ENCODE measurements at regions not wholly inside any gene's neighbourhood (a gene's known extent, or its start where the extent isn't known, plus 50 kb on each side); places are given as distances from the start of the nearest gene placed in this dataset.

GRCh38 chr20:39424962-39425678 lies 463.0 kb downstream of the DHX35 start:
- peak; percentile 13 for DNase-seq (ENCODE audit: low read depth)

- DNase-seq (ENCODE audit: low read depth): no peak
These were observed 459.5 kb downstream of the DHX35 start for GRCh38 chr20:39421571-39422105.

- DNase-seq (ENCODE audit: low read depth): no peak
These were observed 449.9 kb downstream of the DHX35 start for GRCh38 chr20:39412091-39412490.

- DNase-seq (ENCODE audit: low read depth): no peak
These were observed 437.3 kb downstream of the DHX35 start for GRCh38 chr20:39399463-39399862.

GRCh38 chr20:39398656-39399055 lies 436.5 kb downstream of the DHX35 start:
- no peak for DNase-seq (ENCODE audit: low read depth)

- no peak for DNase-seq (ENCODE audit: low read depth)
These were observed 435.5 kb downstream of the DHX35 start for GRCh38 chr20:39397646-39398045.

GRCh38 chr20:39395478-39396291 lies 433.5 kb downstream of the DHX35 start:
- no peak for DNase-seq (ENCODE audit: low read depth)

GRCh38 chr20:39394461-39394860 lies 432.3 kb downstream of the DHX35 start:
- DNase-seq (ENCODE audit: low read depth): no peak

GRCh38 chr20:39390186-39390585 lies 428.0 kb downstream of the DHX35 start:
- DNase-seq (ENCODE audit: low read depth): no peak

GRCh38 chr20:39381595-39381994 lies 419.5 kb downstream of the DHX35 start:
- no peak for DNase-seq (ENCODE audit: low read depth)

- DNase-seq (ENCODE audit: low read depth): no peak
These were observed 416.6 kb downstream of the DHX35 start for GRCh38 chr20:39378776-39379175.

- DNase-seq (ENCODE audit: low read depth): no peak
These were observed 414.6 kb downstream of the DHX35 start for GRCh38 chr20:39376788-39377187.

- DNase-seq (ENCODE audit: low read depth): no peak
These were observed 402.2 kb downstream of the DHX35 start for GRCh38 chr20:39364320-39364719.

GRCh38 chr20:39359981-39360620 lies 398.0 kb downstream of the DHX35 start:
- no peak for DNase-seq (ENCODE audit: low read depth)

GRCh38 chr20:39358052-39358451 lies 395.9 kb downstream of the DHX35 start:
- peak; percentile 9 for DNase-seq (ENCODE audit: low read depth)

- DNase-seq (ENCODE audit: low read depth): no peak
These were observed 394.8 kb downstream of the DHX35 start for GRCh38 chr20:39356908-39357307.

- no peak for DNase-seq (ENCODE audit: low read depth)
These were observed 387.1 kb downstream of the DHX35 start for GRCh38 chr20:39349240-39349639.

- no peak for DNase-seq (ENCODE audit: low read depth)
These were observed 385.5 kb downstream of the DHX35 start for GRCh38 chr20:39347626-39348025.

- no peak for DNase-seq (ENCODE audit: low read depth)
These were observed 380.3 kb downstream of the DHX35 start for GRCh38 chr20:39342463-39342862.

GRCh38 chr20:39338469-39339376 lies 376.6 kb downstream of the DHX35 start:
- DNase-seq (ENCODE audit: low read depth): no peak

- DNase-seq (ENCODE audit: low read depth): peak; percentile 15
These were observed 371.1 kb downstream of the DHX35 start for GRCh38 chr20:39333211-39333610.
